ENCODE measurements at regions not wholly inside any gene's neighbourhood (a gene's known extent, or its start where the extent isn't known, plus 50 kb on each side); places are given as distances from the start of the nearest gene placed in this dataset.

GRCh38 chr5:124872086-124872485, 125.6 kb upstream of the ZNF608 start:
- H3K27ac ChIP-seq (ENCODE audit: low read depth, low read length, severe bottlenecking), result no peak overlapping the region
- H3K4me1 ChIP-seq (ENCODE audit: control insufficient read depth, insufficient read depth, low read length, poor library complexity, severe bottlenecking), result peaks cover 14% of the 10 kb centered on the region
- WGBS, 2 experiments (ENCODE audit: insufficient coverage in 2 of 2), result no CpG with 5 or more reads among the region's 5 CpGs
- no peaks in the 10 kb centered on the region for H3K36me3 ChIP-seq (ENCODE audit: control insufficient read depth, insufficient read depth, low read length)
- H3K9me3 ChIP-seq (ENCODE audit: control insufficient read depth, low read length), result no peaks in the 10 kb centered on the region
- no peak overlapping the region for H3K4me3 ChIP-seq (ENCODE audit: extremely low read depth, insufficient read depth, low read length, poor library complexity, severe bottlenecking)

- no peaks in the 10 kb centered on the region for H3K36me3 ChIP-seq (ENCODE audit: control insufficient read depth, insufficient read depth, low read length)
- no peak overlapping the region for H3K4me3 ChIP-seq (ENCODE audit: extremely low read depth, insufficient read depth, low read length, poor library complexity, severe bottlenecking)
- H3K4me1 ChIP-seq (ENCODE audit: control insufficient read depth, insufficient read depth, low read length, poor library complexity, severe bottlenecking), result peaks cover 11% of the 10 kb centered on the region
- H3K27ac ChIP-seq (ENCODE audit: low read depth, low read length, severe bottlenecking), result no peak overlapping the region
- H3K9me3 ChIP-seq (ENCODE audit: control insufficient read depth, low read length), result no peaks in the 10 kb centered on the region
- WGBS, 2 experiments (ENCODE audit: insufficient coverage in 2 of 2), result 90% methylated on average over 2 of the region's 2 CpGs; no CpG with 5 or more reads in 1 of the 2 experiments
These were observed 126.2 kb upstream of the ZNF608 start for GRCh38 chr5:124872615-124873014.

GRCh38 chr5:124873188-124873587, 126.7 kb upstream of the ZNF608 start:
- H3K4me1 ChIP-seq (ENCODE audit: control insufficient read depth, insufficient read depth, low read length, poor library complexity, severe bottlenecking), result peaks cover 11% of the 10 kb centered on the region
- no peaks in the 10 kb centered on the region for H3K9me3 ChIP-seq (ENCODE audit: control insufficient read depth, low read length)
- H3K4me3 ChIP-seq (ENCODE audit: extremely low read depth, insufficient read depth, low read length, poor library complexity, severe bottlenecking), result no peak overlapping the region

GRCh38 chr5:124873713-124874112, 127.3 kb upstream of the ZNF608 start:
- 83% methylated on average over 1 of the region's 3 CpGs; no CpG with 5 or more reads in 1 of the 2 experiments for WGBS, 2 experiments (ENCODE audit: insufficient coverage in 2 of 2)
- no peak overlapping the region for H3K4me3 ChIP-seq (ENCODE audit: extremely low read depth, insufficient read depth, low read length, poor library complexity, severe bottlenecking)

More at GRCh38 chr5:124873188-124873587, 126.7 kb upstream of the ZNF608 start:
- H3K36me3 ChIP-seq (ENCODE audit: control insufficient read depth, insufficient read depth, low read length), result no peaks in the 10 kb centered on the region
- H3K27ac ChIP-seq (ENCODE audit: low read depth, low read length, severe bottlenecking), result no peak overlapping the region

GRCh38 chr5:124876566-124876965, 130.1 kb upstream of the ZNF608 start:
- Histone ChIP-seq H3K9me3 (ENCODE audit: control insufficient read depth, low read length) (no peaks in the 10 kb centered on the region), H3K36me3 (ENCODE audit: control insufficient read depth, insufficient read depth, low read length) (no peaks in the 10 kb centered on the region), H3K4me1 (ENCODE audit: control insufficient read depth, insufficient read depth, low read length, poor library complexity, severe bottlenecking) (peaks cover 6% of the 10 kb centered on the region), H3K4me3 (ENCODE audit: extremely low read depth, insufficient read depth, low read length, poor library complexity, severe bottlenecking) (no peak overlapping the region), H3K27ac (ENCODE audit: low read depth, low read length, severe bottlenecking) (no peak overlapping the region)
- no CpG with 5 or more reads among the region's 1 CpG for WGBS, 2 experiments (ENCODE audit: insufficient coverage in 2 of 2)

More at GRCh38 chr5:124873713-124874112, 127.3 kb upstream of the ZNF608 start:
- H3K27ac ChIP-seq (ENCODE audit: low read depth, low read length, severe bottlenecking), result no peak overlapping the region
- peaks cover 11% of the 10 kb centered on the region for H3K4me1 ChIP-seq (ENCODE audit: control insufficient read depth, insufficient read depth, low read length, poor library complexity, severe bottlenecking)
- no peaks in the 10 kb centered on the region for H3K36me3 ChIP-seq (ENCODE audit: control insufficient read depth, insufficient read depth, low read length)
- H3K9me3 ChIP-seq (ENCODE audit: control insufficient read depth, low read length), result no peaks in the 10 kb centered on the region

- H3K27ac ChIP-seq (ENCODE audit: low read depth, low read length, severe bottlenecking), result no peak overlapping the region
- no peaks in the 10 kb centered on the region for H3K9me3 ChIP-seq (ENCODE audit: control insufficient read depth, low read length)
- WGBS, 2 experiments (ENCODE audit: insufficient coverage in 2 of 2), result 90 to 100% methylated on average over 2 of the region's 2 CpGs
- H3K36me3 ChIP-seq (ENCODE audit: control insufficient read depth, insufficient read depth, low read length), result no peaks in the 10 kb centered on the region
- H3K4me3 ChIP-seq (ENCODE audit: extremely low read depth, insufficient read depth, low read length, poor library complexity, severe bottlenecking), result no peak overlapping the region
- peaks cover 4% of the 10 kb centered on the region for H3K4me1 ChIP-seq (ENCODE audit: control insufficient read depth, insufficient read depth, low read length, poor library complexity, severe bottlenecking)
These were observed 130.5 kb upstream of the ZNF608 start for GRCh38 chr5:124876983-124877382.

GRCh38 chr5:124877501-124878146, 131.2 kb upstream of the ZNF608 start:
- Histone ChIP-seq H3K27ac (ENCODE audit: low read depth, low read length, severe bottlenecking) (no peak overlapping the region), H3K4me1 (ENCODE audit: control insufficient read depth, insufficient read depth, low read length, poor library complexity, severe bottlenecking) (no peaks in the 10 kb centered on the region), H3K9me3 (ENCODE audit: control insufficient read depth, low read length) (no peaks in the 10 kb centered on the region), H3K4me3 (ENCODE audit: extremely low read depth, insufficient read depth, low read length, poor library complexity, severe bottlenecking) (no peak overlapping the region), H3K36me3 (ENCODE audit: control insufficient read depth, insufficient read depth, low read length) (no peaks in the 10 kb centered on the region)
- 87 to 94% methylated on average over 5 to 6 of the region's 7 CpGs for WGBS, 2 experiments (ENCODE audit: insufficient coverage in 2 of 2)

- H3K4me3 ChIP-seq (ENCODE audit: extremely low read depth, insufficient read depth, low read length, poor library complexity, severe bottlenecking), result no peak overlapping the region
- 89 to 100% methylated on average over 2 of the region's 5 CpGs for WGBS, 2 experiments (ENCODE audit: insufficient coverage in 2 of 2)
- H3K36me3 ChIP-seq (ENCODE audit: control insufficient read depth, insufficient read depth, low read length), result no peaks in the 10 kb centered on the region
- H3K4me1 ChIP-seq (ENCODE audit: control insufficient read depth, insufficient read depth, low read length, poor library complexity, severe bottlenecking), result no peaks in the 10 kb centered on the region
- H3K9me3 ChIP-seq (ENCODE audit: control insufficient read depth, low read length), result no peaks in the 10 kb centered on the region
- no peak overlapping the region for H3K27ac ChIP-seq (ENCODE audit: low read depth, low read length, severe bottlenecking)
These were observed 132.3 kb upstream of the ZNF608 start for GRCh38 chr5:124878583-124879342.

GRCh38 chr5:124880903-124881697, 134.7 kb upstream of the ZNF608 start:
- WGBS, 2 experiments (ENCODE audit: insufficient coverage in 2 of 2), result 80 to 84% methylated on average over 7 to 10 of the region's 10 CpGs
- H3K4me3 ChIP-seq (ENCODE audit: extremely low read depth, insufficient read depth, low read length, poor library complexity, severe bottlenecking), result no peak overlapping the region
- H3K9me3 ChIP-seq (ENCODE audit: control insufficient read depth, low read length), result peaks cover 8% of the 10 kb centered on the region

GRCh38 chr5:124883681-124884080, 137.2 kb upstream of the ZNF608 start:
- peaks cover 8% of the 10 kb centered on the region for H3K9me3 ChIP-seq (ENCODE audit: control insufficient read depth, low read length)
- 70 to 88% methylated on average over 1 of the region's 3 CpGs for WGBS, 2 experiments (ENCODE audit: insufficient coverage in 2 of 2)
- no peak overlapping the region for H3K4me3 ChIP-seq (ENCODE audit: extremely low read depth, insufficient read depth, low read length, poor library complexity, severe bottlenecking)
- no peaks in the 10 kb centered on the region for H3K36me3 ChIP-seq (ENCODE audit: control insufficient read depth, insufficient read depth, low read length)
- H3K4me1 ChIP-seq (ENCODE audit: control insufficient read depth, insufficient read depth, low read length, poor library complexity, severe bottlenecking), result peaks cover 10% of the 10 kb centered on the region
- H3K27ac ChIP-seq (ENCODE audit: low read depth, low read length, severe bottlenecking), result no peak overlapping the region

More at GRCh38 chr5:124880903-124881697, 134.7 kb upstream of the ZNF608 start:
- Histone ChIP-seq H3K4me1 (ENCODE audit: control insufficient read depth, insufficient read depth, low read length, poor library complexity, severe bottlenecking) (no peaks in the 10 kb centered on the region), H3K27ac (ENCODE audit: low read depth, low read length, severe bottlenecking) (no peak overlapping the region), H3K36me3 (ENCODE audit: control insufficient read depth, insufficient read depth, low read length) (no peaks in the 10 kb centered on the region)

Data from mesodermal cell (in vitro differentiated cells).